Eye (tissue), 1 donor: ENCODE measurements at regions not wholly inside any gene's neighbourhood (a gene's known extent, or its start where the extent isn't known, plus 50 kb on each side); places are given as distances from the start of the nearest gene placed in this dataset.

ENCODE experiments used
- DNase-seq: peaks from one replicate; pipeline ENCODE4 v3.0.0-alpha.2; 2015

DNA sequence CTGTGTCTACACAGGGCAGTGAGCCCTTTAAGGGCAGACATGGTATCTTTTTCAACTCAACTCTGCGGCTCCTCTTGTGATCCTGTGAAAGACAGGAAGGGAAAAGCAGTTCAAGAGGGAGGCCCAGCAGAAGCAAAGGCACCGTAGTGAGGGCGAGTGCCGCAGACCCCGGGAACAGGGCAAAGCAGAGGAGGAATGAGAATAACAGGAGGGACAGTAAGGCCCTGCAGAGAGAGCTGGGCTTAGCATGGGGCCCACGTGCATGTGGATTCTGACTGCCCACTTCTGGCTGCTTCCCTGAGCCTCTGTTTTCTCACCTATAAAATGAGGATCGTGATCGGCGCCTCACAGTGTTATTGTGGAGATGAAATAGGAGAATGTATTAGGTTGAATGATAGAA lies 409.3 kb downstream of the PTPRU start:
- DNase-seq = no peak

- DNase-seq = no peak
Observed at GRCh38 chr1:29644812-29645211, 408.5 kb downstream of the PTPRU start.

- DNase-seq = no peak
Observed at GRCh38 chr1:29643838-29644440, 407.6 kb downstream of the PTPRU start.

DNA sequence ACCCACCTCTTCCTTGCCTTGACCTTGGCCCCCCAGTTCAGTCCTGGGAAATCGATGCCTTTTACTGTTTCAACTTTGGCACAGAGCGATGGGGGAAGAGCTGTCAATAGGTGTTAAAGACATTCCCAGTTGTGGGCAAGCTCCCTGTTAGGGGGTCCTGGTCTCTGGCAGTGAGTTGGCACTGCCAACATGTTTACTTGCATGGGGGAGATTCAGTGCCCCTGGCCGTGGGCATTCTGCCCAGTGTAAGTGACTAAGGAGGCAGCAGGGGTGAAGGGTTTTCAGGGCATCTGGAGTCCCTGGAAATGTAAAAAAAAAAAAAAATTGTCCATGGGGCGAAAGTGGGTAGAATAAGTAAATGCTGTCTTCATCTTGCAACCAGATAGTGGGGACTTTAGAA lies 407.0 kb downstream of the PTPRU start:
- no peak for DNase-seq

DNA sequence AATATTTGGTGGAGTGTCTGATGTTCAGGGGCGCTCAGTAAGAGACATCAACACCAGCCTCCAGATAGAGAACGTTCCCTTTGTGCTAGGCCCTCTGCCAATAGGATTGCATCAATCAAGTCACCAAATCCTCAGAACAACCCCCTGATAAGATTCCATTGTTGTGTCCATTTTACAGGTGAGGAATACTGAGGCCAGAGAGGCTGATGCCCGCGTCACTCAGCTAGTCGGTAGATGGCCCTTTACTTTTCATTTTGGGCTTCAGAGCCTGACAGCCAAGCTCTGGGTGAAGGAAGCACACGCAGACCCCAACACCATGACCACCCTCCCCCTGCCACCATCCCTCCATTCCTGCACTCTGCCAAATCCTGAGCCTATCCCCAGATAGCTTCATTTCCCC lies 406.2 kb downstream of the PTPRU start:
- no peak for DNase-seq

DNA sequence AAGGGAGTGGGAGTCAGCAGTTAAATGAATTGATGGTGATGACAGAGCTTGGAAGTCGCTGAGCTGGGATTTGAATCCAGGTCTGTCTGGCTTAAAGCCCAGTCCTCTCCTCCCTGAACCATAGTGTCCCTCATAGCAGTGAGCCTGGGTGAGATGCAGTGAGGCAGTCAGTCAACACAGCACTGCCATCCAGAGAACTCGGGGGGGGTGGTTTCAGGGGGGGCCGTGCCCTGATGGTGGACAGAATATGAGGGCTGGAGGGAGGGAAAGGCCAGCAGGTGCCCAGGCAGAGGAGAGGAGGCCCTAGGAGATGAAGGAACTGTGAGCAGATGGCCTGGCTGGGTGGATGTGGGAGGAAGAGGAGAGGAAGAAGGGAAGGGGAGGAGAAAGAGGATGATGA lies 405.6 kb downstream of the PTPRU start:
- no peak for DNase-seq

GRCh38 chr1:29640428-29640785 lies 404.1 kb downstream of the PTPRU start:
- no peak for DNase-seq

DNA sequence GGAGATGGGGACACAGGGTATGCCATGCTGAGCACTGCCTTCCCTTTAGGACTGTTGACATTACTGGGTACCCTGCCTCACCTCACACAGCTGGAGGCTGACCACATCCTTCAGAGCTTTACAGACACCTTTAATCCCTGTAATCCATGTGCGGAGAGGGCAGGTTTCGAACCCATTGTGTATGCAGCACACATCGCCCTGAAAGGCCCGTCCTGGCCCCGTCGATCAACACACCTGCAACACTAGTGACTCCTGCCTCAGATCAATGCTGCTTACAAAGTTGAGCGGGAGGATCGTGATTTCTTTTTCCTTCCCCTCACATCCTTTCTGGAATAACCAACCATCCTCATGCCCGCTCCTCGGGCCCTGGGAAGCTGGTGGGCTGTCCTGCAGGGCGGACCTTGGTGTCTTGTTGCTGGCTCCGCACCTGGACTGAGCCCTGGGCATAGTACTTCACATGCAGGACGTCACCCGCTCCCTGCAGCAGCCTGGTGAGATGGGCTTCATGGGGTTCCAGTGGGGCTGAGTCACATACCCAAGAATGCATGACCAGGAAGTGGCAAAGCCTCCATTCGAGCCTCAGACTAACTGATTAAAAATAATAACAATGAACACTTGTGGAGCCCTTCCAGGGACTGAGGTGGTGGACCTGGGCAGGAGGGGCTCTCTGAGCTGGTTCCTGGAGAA lies 403.6 kb downstream of the PTPRU start:
- DNase-seq = no peak

GRCh38 chr1:29639156-29639736 lies 402.9 kb downstream of the PTPRU start:
- DNase-seq = no peak

DNA sequence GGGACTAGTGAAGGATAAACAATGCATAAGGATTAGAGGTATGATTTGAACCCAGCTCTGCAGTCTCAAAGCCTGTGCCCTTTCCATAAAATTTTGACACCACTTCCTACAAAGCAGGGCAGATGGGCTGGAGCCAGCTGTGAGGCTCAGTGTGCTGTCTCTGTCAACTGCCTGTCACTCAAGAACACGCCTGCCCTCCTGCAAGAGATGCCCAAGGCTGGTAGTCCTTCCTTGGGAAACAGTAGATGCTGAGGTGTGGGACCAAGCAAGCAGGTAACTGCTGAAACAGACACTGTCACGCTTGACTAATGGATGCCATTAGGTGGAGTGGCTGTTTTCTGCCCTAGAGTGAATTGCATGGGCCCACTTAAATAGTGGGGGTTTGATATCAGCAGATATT lies 402.0 kb downstream of the PTPRU start:
- no peak for DNase-seq

- no peak for DNase-seq
Observed at GRCh38 chr1:29636936-29637335, 400.6 kb downstream of the PTPRU start.

DNA sequence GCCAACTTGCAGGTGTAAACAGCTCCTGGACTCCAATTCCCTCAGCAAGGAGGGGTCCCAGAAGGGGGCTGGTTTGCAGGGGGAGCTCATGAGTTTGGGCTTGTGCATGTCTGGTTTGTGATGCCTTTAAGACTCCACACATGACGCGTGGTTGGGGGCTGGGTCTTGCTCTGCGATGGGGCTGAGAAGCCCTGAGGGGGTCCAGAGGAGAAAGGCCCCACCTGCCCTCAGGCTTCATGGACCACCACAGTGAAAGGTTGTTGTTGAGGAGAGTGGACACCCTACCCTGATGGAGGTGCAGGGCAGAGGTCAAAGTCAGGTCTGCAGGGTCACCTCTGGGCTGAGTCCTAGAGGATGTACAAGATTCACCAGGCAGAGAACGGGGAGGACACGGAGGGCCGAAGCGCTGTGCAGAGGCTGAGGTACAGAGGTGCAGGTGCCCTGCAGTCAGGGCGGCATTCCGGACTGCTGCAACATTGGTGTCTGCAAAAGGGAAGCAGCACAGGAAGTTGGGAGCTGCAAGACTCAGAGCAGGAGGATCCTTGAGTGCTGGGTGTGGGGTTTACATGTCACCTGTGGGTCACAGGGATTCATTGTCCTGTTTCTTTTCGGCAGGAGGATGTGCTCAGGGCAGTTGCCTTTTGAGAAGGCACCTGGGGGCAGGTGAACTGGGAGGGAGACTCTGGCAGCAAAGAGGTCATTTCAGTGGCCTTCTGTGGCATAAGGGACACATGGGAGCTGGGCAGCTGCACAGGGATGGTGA lies 399.4 kb downstream of the PTPRU start:
- DNase-seq = no peak

GRCh38 chr1:29634746-29635335 lies 398.5 kb downstream of the PTPRU start:
- DNase-seq = no peak

DNA sequence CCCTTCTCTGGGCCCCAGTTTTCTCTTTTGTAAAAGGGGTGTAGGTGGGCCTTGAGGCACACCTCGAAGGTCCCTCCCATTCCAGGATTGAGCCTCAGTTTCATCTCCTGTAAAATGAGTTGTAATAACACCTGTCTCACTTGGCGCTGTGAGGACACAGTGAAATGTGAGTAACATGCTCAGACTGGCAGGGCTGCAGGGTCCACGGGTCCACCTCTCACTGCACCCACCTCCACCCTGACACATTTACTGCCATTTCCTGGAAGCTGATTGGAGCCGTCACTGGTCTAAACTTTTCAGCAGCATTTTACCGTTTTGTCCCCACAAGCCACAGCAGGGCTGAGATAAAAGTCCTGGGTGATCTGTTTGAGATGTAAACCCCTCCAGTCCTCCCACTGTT lies 398.0 kb downstream of the PTPRU start:
- DNase-seq = no peak

DNA sequence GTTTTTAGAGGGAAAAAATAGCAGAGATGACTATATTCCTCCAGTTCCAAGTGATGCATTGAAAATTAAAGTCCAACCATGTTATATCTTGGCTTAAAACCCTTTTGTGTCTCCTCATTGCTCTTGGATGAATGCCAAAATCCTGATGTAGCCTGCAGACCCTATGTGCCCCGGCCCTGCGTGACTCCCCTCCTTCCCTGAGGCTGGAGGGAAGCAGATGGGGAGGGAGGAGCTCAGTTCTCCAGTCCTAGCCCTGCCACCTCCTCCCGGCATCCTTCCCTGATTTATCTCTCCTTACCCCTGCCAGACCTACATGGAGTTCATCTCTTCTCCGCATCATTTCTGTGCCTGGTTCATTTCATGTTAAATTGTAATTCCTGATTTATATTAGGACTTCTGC lies 397.4 kb downstream of the PTPRU start:
- DNase-seq = peak; percentile 46

DNA sequence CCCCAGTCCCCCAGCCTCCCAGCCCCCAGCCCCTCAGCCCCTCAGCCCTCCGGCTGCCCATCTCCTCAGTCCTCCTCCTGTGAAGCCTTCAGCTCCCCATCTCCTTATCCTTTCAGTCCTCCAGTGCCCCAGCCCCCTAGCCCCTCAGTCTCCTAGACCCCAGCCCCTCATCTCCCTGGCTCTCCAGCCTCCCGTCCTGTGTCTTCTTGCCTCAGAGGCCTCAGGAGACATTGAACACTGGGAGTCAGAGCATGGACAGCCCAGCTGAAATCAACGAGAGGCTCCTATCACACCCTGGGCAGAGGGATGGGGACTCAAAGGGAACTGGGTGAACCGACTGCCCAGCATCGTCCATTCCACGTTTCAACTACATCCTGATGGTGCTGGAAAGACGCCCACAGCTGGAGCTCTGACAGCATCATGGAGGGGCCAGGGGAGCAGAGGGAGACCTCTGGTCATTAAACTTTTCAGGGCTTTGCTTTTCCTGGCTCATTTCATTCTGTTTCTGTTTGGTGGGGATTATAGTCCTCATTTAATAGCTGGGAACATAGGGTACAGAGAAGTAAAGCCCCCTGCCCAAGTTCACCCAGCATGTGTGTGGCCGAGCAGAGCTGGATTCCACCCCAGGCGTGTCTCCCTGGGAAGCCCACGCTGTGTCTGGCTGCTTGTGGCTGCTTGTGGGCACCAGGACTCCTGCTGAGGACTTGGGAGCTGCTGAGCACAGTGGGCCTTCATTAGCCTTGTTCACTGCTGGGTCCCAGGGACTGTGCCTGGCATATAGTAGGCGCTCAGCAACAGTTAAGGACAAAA lies 396.7 kb downstream of the PTPRU start:
- DNase-seq = peak; percentile 46

DNA sequence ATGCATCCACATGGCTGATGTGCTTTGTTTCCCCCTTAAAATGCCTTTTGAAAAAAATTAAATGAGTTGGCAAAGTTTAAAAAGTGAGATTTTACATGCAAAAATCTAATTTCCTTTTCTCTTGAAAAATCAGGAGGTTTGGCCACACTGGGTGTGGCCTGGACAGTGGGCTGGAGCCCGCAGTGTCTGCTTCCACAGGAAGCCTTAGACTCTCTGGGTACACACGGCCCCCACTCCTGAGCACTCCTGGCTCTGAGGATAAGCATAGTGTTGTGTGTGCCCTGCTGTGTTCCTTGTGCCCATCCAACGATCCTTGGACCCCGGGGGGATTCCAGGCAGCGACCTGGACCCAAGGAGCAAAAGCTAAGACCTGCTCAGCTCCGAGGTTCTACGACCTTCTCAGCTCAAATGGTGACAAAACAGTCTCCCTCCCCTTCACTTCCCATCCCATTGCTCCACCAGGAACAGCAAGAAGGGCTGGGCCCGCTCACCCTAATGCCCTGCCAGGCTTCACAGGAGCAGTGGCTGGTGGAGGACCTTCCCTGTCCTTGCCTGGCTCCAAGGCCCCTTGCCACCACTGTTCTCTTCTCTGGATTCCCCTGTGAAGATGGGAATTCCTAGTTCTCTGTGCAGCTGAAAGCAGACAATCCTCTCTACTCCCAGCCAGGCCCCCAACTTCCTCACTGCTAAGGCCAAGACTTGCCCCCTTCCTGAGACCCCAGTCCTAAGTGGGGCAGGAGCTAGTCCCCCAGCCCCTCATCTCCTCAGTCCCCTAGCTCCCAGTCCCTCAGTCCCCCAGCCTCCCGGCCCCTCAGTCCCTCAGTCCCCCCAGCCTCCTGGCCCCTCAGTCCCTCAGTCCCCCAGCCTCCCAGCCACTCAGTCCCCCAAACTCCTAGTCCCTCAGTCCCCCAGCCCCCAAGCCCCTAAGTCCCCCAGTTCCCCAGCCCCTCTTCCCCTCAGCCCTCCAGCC lies 395.8 kb downstream of the PTPRU start:
- no peak for DNase-seq

DNA sequence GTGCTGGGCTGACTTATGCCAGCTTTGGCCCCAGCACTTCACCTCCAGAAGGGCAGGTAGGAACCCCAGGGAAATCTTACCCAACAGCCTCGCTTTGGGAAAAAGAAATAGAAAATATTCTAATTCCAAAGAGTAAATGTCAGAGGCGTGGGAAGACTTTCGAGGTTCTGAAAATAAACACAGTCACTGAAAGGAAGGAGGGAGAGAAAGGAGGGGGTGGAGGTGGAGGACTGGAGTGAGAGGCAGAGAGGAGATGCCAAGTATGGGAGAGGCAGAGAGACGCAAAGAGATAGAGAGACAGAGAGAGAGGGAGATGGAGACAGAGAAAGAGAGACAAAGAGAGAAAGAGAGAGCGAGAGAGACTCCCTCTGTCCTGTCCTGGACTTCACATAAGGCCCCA lies 395.0 kb downstream of the PTPRU start:
- DNase-seq = no peak

DNA sequence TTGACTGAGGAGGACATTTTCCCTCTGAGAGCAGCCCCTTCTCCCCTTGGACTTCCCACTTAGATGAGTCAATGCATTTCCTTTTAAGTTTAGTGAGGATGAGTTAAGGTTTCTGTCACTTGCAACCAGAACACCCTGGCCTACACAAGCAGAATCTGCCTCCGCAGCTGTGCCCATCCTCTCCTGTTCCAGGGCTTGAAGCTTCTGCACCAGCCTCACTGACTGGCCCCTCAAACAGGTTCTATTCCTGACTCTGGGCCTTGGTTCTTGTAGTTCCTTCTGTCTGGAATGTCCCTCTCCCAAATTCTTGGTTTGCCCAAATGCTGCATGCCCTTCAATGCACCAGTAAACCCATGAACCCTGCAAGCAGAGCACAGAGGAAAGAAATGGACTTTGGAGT lies 394.4 kb downstream of the PTPRU start:
- DNase-seq = no peak

- no peak for DNase-seq
Observed at GRCh38 chr1:29629814-29630516, 393.6 kb downstream of the PTPRU start.

DNA sequence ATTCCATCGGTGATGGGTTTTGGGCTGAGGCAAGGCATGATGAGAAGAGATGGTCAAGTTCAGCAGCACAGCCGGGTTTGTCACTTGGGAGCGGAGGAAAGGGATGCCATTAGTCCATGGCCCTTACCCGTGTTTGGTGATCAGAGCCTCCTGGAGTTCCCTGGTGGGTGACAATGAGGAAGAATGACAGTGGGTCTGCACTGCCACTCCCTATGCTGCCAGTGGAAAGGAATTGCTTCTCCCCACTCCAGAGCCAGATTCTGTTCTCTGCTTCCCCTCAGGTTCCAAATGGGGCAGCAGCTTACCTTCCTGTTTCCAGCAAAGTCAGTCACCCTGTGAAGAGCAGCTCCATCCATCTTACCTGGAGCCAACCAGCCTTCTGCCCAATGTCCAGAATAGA lies 393.1 kb downstream of the PTPRU start:
- DNase-seq = no peak
